Neuronal stem cell (in vitro differentiated cells): ENCODE measurements at regions not wholly inside any gene's neighbourhood (a gene's known extent, or its start where the extent isn't known, plus 50 kb on each side); places are given as distances from the start of the nearest gene placed in this dataset.

Experiments
- DNase-seq: peaks from one replicate; pipeline ENCODE4 v3.0.0-alpha.2; 2013; ENCODE audit warnings: low spot score
- H2AFZ ChIP-seq: one replicate; pipeline ENCODE4 v1.6.1; 2013; ENCODE audit warnings: mild to moderate bottlenecking, low read length, inconsistent platforms
- H2AK5ac ChIP-seq: 2 replicates; pipeline ENCODE4 v1.6.1; 2013; ENCODE audit warnings: low read depth, mild to moderate bottlenecking, inconsistent platforms, low read length, moderate library complexity, mixed read lengths
- H2BK120ac ChIP-seq: 2 replicates; pipeline ENCODE4 v1.6.1; 2013; ENCODE audit warnings: low read depth, mild to moderate bottlenecking, inconsistent platforms, low read length, moderate library complexity, mixed read lengths
- H2BK12ac ChIP-seq: one replicate; pipeline ENCODE4 v1.6.1; 2013; ENCODE audit warnings: low read length, inconsistent platforms
- H2BK15ac ChIP-seq: 2 replicates; pipeline ENCODE4 v1.6.1; 2013; ENCODE audit warnings: mild to moderate bottlenecking, low read length, inconsistent platforms, mixed read lengths
- H2BK5ac ChIP-seq: one replicate; pipeline ENCODE4 v1.6.1; 2013; ENCODE audit warnings: inconsistent platforms, mild to moderate bottlenecking, low read length, moderate library complexity
- H3K14ac ChIP-seq: one replicate; pipeline ENCODE4 v1.6.1; 2013; ENCODE audit warnings: low read length, inconsistent platforms
- H3K18ac ChIP-seq: 2 replicates; pipeline ENCODE4 v1.6.1; 2013; ENCODE audit warnings: low read length, inconsistent platforms
- H3K23ac ChIP-seq: 2 replicates; pipeline ENCODE4 v1.6.1; 2013; ENCODE audit warnings: low read depth, mild to moderate bottlenecking, mixed read lengths, low read length, inconsistent platforms; ENCODE audit not compliant: poor library complexity
- H3K27ac ChIP-seq: replicated peaks from 3 replicates; pipeline ENCODE4 v1.5.1; 2013; ENCODE audit warnings: low read length, inconsistent platforms
- H3K27me3 ChIP-seq, 3 experiments: 2 replicates each; pipeline ENCODE4 v1.6.1; 2013; ENCODE audit warnings: low read length in 3 of 3, mild to moderate bottlenecking in 2 of 3, inconsistent platforms in 1 of 3, low read depth in 1 of 3, mixed read lengths in 1 of 3, moderate library complexity in 1 of 3; ENCODE audit not compliant: control insufficient read depth in 3 of 3, insufficient read depth in 3 of 3
- H3K36me3 ChIP-seq, 2 donors: replicated peaks in 1 of 2; 2 replicates each; pipeline ENCODE4 v1.6.1; 2013; ENCODE audit warnings: low read length in 2 of 2; ENCODE audit not compliant: control insufficient read depth in 2 of 2, insufficient read depth in 2 of 2
- H3K4ac ChIP-seq: 2 replicates; pipeline ENCODE4 v1.6.1; 2013; ENCODE audit warnings: inconsistent platforms, mild to moderate bottlenecking, low read length, moderate library complexity
- H3K4me1 ChIP-seq, 2 donors: 1 replicate in 1 of 2; 2 replicates in 1 of 2; pipeline ENCODE4 v1.6.1; 2013; ENCODE audit warnings: low read length in 2 of 2, low read depth in 1 of 2; ENCODE audit not compliant: control insufficient read depth in 2 of 2, insufficient read depth in 1 of 2
- H3K4me2 ChIP-seq: one replicate; pipeline ENCODE4 v1.6.1; 2013; ENCODE audit warnings: mild to moderate bottlenecking, low read length, inconsistent platforms; ENCODE audit not compliant: insufficient read depth, poor library complexity, severe bottlenecking
- H3K4me3 ChIP-seq, 2 donors: 2 replicates each; pipeline ENCODE4 v1.5.1; 2013; ENCODE audit warnings: low read length in 2 of 2, mild to moderate bottlenecking in 2 of 2, inconsistent platforms in 1 of 2, moderate library complexity in 1 of 2
- H3K79me1 ChIP-seq: one replicate; pipeline ENCODE4 v1.6.1; 2013; ENCODE audit warnings: low read depth, mild to moderate bottlenecking, inconsistent platforms, low read length, moderate library complexity
- H3K9ac ChIP-seq: one replicate; pipeline ENCODE4 v1.6.1; 2013; ENCODE audit warnings: mild to moderate bottlenecking, low read depth, low read length, inconsistent platforms; ENCODE audit not compliant: poor library complexity
- H3K9me3 ChIP-seq, 2 donors: replicated peaks in 1 of 2; 2 replicates each; pipeline versions ENCODE3 to v1.6.1; 2013; ENCODE audit warnings: low read length in 2 of 2, mild to moderate bottlenecking in 2 of 2, inconsistent platforms in 1 of 2, low read depth in 1 of 2, mixed read lengths in 1 of 2, moderate library complexity in 1 of 2; ENCODE audit not compliant: control insufficient read depth in 2 of 2, insufficient read depth in 1 of 2
- H4K8ac ChIP-seq: one replicate; pipeline ENCODE4 v1.6.1; 2013; ENCODE audit warnings: low read depth, mild to moderate bottlenecking, inconsistent platforms, low read length, moderate library complexity
- H4K91ac ChIP-seq: one replicate; pipeline ENCODE4 v1.6.1; 2013; ENCODE audit warnings: low read length, low read depth, mild to moderate bottlenecking, inconsistent platforms; ENCODE audit not compliant: poor library complexity
- WGBS, 2 donors: extraction: QIAGEN DNeasy Blood & Tissue Kit; methylation state at CpG; one replicate each; pipeline ENCODE4 v1.1.7; 2013; ENCODE audit warnings: missing lambda C conversion rate in 2 of 2, mixed read lengths in 1 of 2; ENCODE audit not compliant: insufficient read length in 2 of 2, insufficient replicate concordance in 1 of 2; ENCODE audit errors: extremely low coverage in 2 of 2; 5-methylcytosine and 5-hydroxymethylcytosine counted together

DNA sequence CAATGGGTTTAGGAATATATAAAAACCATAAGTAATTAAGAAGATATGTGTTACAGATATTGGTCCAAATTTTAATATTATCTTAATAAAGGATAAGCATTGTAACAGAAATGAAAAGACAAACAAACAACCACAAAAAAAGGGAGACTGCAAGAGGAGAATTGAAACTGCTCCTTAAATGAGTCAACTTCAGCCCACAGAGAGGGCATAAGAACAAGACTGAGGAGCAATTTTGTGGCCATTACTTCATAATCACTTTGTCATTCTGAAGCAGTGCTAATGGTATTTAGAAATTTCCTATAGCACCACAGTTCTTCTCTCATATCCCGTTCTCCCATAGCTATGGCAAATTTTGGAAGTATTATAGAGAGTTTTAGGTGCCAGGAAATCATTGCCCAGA, 193.2 kb upstream of the HNMT start:
- Histone ChIP-seq H3K9ac (no peak overlapping the region), H2AFZ (no peak overlapping the region), H2AK5ac (no peak overlapping the region), H3K4me2 (no peak overlapping the region), H3K9me3 (no peaks in the 10 kb centered on the region), H2BK5ac (no peak overlapping the region), H3K23ac (no peak overlapping the region), H3K36me3 (no peaks in the 10 kb centered on the region), H4K91ac (no peak overlapping the region), H4K8ac (no peak overlapping the region), H3K4me1 (peaks cover 0 to 3% of the 10 kb centered on the region in 2 donors), H3K18ac (no peak overlapping the region), H3K27me3 (no peaks in the 10 kb centered on the region), H2BK120ac (no peak overlapping the region), H2BK15ac (no peak overlapping the region), H3K79me1 (no peaks in the 10 kb centered on the region), H3K14ac (no peak overlapping the region), H3K4ac (no peak overlapping the region), H3K27ac (no peak overlapping the region), H2BK12ac (no peak overlapping the region), H3K4me3 (no peak overlapping the region)
- no peak for DNase-seq
- no CpG with 5 or more reads among the region's 1 CpG for WGBS, 2 donors

- WGBS, 2 donors: no CpG with 5 or more reads among the region's 3 CpGs
- Histone ChIP-seq H3K14ac (no peak overlapping the region), H3K4me2 (no peak overlapping the region), H2BK120ac (no peak overlapping the region), H3K79me1 (no peaks in the 10 kb centered on the region), H2BK5ac (no peak overlapping the region), H3K4me3 (no peak overlapping the region), H2BK15ac (no peak overlapping the region), H3K18ac (no peak overlapping the region), H2BK12ac (no peak overlapping the region), H3K4me1 (peaks cover 0 to 3% of the 10 kb centered on the region in 2 donors), H2AFZ (no peak overlapping the region), H3K36me3 (no peaks in the 10 kb centered on the region), H3K4ac (no peak overlapping the region), H2AK5ac (no peak overlapping the region), H3K9ac (no peak overlapping the region), H3K9me3 (no peaks in the 10 kb centered on the region), H4K91ac (no peak overlapping the region), H3K27ac (no peak overlapping the region), H4K8ac (no peak overlapping the region), H3K23ac (no peak overlapping the region), H3K27me3 (no peaks in the 10 kb centered on the region)
- no peak for DNase-seq
Measured at GRCh38 chr2:137772451-137772850, 191.8 kb upstream of the HNMT start.

DNA sequence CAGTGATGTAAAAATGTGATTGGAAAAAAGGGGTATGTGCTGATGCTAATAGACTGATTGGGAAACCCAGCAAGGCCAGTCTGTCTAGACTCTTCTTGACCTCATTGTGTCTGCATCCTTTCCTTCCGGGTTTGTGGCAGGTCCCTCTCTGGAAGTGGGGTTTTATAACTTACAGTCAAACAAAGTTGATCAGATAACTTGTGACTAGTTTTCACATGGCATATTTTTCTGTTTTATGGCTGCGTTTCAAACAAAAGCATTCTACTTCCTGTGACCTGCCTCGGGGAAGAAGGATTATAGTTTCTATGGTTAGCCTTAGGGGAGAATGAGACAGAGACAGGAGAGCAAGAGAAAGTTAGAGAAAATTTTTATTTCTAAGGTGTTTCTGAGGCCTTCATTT, 188.7 kb upstream of the HNMT start:
- H3K4me2 ChIP-seq: no peak overlapping the region
- no peak overlapping the region for H3K14ac ChIP-seq
- no CpG with 5 or more reads among the region's 3 CpGs for WGBS, 2 donors
- no peaks in the 10 kb centered on the region for H3K79me1 ChIP-seq
- H2BK15ac ChIP-seq: no peak overlapping the region
- no peak overlapping the region for H4K8ac ChIP-seq
- H4K91ac ChIP-seq: no peak overlapping the region
- no peak overlapping the region for H2BK5ac ChIP-seq
- no peak overlapping the region for H3K23ac ChIP-seq
- H2AFZ ChIP-seq: no peak overlapping the region
- H2BK120ac ChIP-seq: no peak overlapping the region
- no peak overlapping the region for H2BK12ac ChIP-seq
- H3K4me3 ChIP-seq: no peak overlapping the region
- H3K4ac ChIP-seq: no peak overlapping the region
- H3K27ac ChIP-seq: no peak overlapping the region
- no peaks in the 10 kb centered on the region for H3K27me3 ChIP-seq
- no peak overlapping the region for H3K18ac ChIP-seq
- no peaks in the 10 kb centered on the region for H3K4me1 ChIP-seq
- H2AK5ac ChIP-seq: no peak overlapping the region
- no peak for DNase-seq
- no peak overlapping the region for H3K9ac ChIP-seq
- no peaks in the 10 kb centered on the region for H3K9me3 ChIP-seq
- no peaks in the 10 kb centered on the region for H3K36me3 ChIP-seq

DNA sequence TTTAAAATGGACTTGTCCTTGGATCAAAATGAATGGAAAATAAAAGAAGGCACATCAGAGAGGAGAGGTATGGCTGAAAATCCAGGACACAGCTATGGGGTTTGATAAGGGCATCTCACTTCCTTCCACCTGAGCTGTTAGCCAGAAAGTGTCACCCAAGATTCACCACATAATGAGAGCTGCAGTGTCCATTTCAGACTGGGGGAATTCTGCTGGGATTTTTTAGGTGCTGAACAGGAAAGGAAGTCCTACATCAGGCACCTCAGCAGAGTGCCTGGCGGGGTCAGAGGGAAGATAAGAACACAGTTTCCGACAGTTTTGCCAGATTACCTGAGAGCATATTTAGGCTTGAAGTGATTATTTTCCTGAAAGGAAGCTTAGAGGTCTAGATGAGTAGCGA, 187.6 kb upstream of the HNMT start:
- Histone ChIP-seq H3K23ac (no peak overlapping the region), H2BK120ac (no peak overlapping the region), H2AFZ (no peak overlapping the region), H2AK5ac (no peak overlapping the region), H3K27ac (no peak overlapping the region), H3K4me2 (no peak overlapping the region), H3K4me1 (no peaks in the 10 kb centered on the region), H4K8ac (no peak overlapping the region), H3K14ac (no peak overlapping the region), H2BK15ac (no peak overlapping the region), H3K9me3 (no peaks in the 10 kb centered on the region), H3K36me3 (no peaks in the 10 kb centered on the region), H3K4me3 (no peak overlapping the region), H2BK5ac (no peak overlapping the region), H3K9ac (no peak overlapping the region), H2BK12ac (no peak overlapping the region), H4K91ac (no peak overlapping the region), H3K4ac (no peak overlapping the region), H3K79me1 (no peaks in the 10 kb centered on the region), H3K18ac (no peak overlapping the region), H3K27me3 (no peaks in the 10 kb centered on the region)
- WGBS, 2 donors: no CpG with 5 or more reads among the region's 3 CpGs
- no peak for DNase-seq
